NCI-H2196 treated with DMSO at 0.1 percent for 48 hours (cell line): ENCODE measurements at regions not wholly inside any gene's neighbourhood (a gene's known extent, or its start where the extent isn't known, plus 50 kb on each side); places are given as distances from the start of the nearest gene placed in this dataset.

Experiments used
- DNase-seq: peaks from one replicate; lab custom pipeline; 2025; ENCODE audit not compliant: unreplicated experiment; lab: John Stamatoyannopoulos, UW

GRCh38 chr18:76133873-76134272 is 361.2 kb downstream of the ZNF516 start:
- DNase-seq = no peak

DNA sequence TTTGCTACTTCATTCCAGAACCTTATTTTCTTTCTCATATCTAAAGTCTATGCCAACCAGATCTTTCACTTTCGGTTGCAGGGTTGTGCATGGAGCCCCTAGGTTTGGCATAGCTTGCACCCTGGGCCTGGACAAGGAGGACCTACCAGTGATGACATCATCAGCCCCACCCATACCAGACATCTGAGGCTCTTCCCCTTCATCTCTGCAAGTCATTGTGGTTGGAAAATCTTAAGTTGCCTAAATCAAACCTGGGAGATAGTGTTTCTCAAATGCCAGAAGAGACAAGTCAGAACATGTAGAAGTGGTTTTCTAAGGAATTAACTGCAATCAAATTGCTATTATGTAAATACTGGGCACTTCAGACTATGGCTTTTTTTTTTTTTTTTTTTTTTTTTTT is 363.3 kb downstream of the ZNF516 start:
- no peak for DNase-seq

GRCh38 chr18:76130845-76131244 is 364.2 kb downstream of the ZNF516 start:
- DNase-seq = no peak

DNA sequence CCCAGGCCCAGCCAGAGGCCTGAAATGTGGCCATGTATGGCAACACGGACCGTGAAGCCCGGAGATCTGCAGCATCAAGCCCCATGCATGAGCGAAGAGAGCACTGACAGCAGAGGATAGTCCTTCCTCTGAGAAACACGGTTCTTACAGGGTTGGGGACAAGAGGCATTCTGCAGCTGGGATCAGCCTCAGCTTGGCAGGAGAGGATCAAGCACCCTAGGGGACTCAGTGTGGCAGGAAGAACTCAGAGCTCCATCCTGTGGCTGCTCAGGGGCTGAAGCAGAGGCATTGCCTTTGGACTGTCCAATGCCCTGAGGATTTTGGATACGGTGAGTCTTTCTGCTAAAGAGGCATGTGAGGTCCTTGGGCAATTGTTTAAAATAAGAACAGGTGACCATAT is 368.7 kb downstream of the ZNF516 start:
- no peak for DNase-seq

- DNase-seq = no peak
Observed at GRCh38 chr18:76121011-76121410, 374.0 kb downstream of the ZNF516 start.

GRCh38 chr18:76115580-76115979 is 379.5 kb downstream of the ZNF516 start:
- DNase-seq = no peak

DNA sequence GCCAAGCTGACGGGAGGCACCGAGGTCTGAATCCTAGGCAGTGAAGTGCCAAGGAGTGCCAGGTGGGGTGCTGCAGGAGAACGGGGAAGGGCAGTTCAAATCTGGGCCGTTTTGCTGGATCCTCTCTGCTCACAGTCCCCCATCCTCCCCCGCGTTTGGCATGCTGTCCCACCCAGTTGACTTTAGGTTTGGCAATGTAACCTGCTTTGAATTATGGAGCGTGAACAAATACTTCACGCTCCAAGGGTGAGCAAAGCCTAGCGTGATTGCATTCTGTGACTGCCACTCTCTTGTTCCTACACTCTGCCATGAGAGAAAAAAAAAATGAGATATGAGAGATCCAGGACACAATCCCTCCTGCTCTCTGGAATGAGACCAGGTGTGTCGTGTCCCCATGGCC is 381.9 kb downstream of the ZNF516 start:
- DNase-seq = no peak

DNA sequence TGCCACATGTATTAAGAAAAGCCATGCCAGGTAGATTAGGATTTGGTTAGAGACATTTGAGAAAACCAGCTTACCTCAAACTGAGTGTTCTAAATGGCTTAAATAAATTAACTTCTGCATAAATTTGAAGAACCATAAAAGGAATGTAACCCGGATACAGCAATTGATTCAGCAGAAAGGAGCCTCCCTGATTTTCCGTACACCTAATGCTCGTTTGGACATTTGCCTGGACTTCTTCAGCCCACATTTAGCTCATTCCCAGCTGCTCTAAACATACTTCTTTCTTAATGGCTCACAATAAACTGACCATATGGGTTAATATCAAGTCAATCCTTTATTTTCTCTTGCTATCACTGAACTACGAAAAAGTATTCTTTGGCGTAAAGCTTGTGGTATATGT is 392.4 kb downstream of the ZNF516 start:
- no peak for DNase-seq

GRCh38 chr18:76102156-76102555 is 392.9 kb downstream of the ZNF516 start:
- DNase-seq = no peak

GRCh38 chr18:76099931-76100457 is 395.0 kb downstream of the ZNF516 start:
- DNase-seq = no peak

DNA sequence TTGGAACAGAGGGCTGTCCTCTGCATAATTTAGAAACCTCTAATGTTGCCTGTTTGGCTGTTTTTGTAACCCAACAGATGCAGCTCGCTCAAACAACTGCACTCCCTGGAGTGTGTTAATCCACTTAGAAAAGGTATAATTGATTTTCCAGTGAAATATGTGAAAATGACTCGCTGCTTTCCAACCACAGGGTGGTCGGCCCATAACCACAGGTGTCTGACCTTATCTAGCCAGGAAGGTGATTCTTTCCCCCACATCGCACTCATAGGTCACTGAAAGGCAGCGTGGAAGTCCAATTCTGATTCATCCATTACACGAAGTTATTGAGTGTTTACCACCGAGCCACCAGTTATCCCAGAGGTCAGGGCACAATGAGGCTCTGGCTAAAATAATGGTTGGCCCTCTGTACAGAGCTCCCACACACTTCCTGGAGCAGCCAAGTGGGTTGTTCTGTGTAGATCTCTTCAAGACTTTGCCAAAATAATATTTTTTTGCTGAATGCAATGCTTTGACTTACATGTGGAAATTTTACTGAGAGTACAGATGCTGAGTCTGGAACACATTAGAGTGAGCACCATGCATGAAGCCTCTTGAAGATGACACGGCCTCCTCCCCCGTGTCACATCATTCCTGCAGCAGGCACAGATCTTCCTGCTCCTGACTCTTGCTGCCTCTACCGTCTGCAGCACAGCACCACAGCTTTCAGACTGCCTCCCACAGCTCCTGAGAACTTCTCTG is 396.2 kb downstream of the ZNF516 start:
- no peak for DNase-seq

- no peak for DNase-seq
Observed at GRCh38 chr18:76081536-76081935, 413.5 kb downstream of the ZNF516 start.

- no peak for DNase-seq
Observed at GRCh38 chr18:76080430-76080829, 414.6 kb downstream of the ZNF516 start.

GRCh38 chr18:76075777-76076176 is 419.3 kb downstream of the ZNF516 start:
- DNase-seq = no peak

DNA sequence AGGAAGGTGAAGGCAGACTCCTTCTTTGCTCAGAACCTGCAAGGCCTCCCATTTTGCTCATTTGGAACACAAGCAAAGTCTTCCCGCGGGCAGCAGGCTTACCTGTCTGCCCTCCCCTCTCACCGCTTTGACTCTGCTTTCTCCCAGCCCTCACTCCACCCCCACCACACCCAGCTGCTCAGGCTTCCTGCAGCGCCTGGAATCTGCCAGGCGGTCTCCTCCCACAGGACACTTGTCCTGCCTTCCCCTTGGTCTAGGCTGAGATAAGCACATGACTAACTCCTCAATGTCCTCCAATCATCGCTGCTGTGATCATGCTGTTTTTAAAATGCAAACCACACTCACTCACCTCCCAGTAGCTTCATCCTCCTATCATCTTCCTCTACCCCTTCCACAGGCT is 430.0 kb downstream of the ZNF516 start:
- no peak for DNase-seq

- DNase-seq = no peak
Observed at GRCh38 chr18:76058146-76058545, 436.9 kb downstream of the ZNF516 start.

GRCh38 chr18:76057386-76057785 is 437.7 kb downstream of the ZNF516 start:
- DNase-seq = no peak

DNA sequence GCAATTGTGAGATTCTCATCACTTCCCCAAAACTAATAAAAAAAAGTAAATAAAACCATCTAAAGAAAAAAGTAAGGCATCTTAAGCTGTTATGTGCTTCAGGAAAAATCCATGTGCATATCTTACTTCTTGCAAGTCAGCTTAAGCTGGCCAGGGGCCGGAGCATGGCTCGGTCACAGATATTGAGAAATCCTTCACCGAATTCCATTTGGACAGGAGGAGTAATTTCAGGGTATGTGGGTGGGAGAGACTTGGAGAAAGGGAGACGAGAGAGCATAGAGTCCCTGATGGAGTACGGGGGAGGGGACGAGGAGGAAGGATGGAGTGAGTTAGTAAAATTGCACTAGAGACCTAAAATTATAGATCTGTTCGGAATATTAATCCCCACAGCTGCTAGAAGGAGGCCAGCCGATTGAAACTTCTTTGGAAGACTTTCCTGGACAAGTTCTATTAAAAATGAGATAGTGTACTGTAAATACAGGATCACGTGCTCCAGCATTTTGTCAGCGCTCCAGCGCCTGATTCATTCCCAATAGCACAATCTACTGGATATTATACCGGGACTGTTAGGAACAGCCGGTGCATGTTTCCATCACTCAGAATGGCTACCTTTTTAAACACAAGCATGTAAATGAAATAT is 438.5 kb downstream of the ZNF516 start:
- DNase-seq = no peak

GRCh38 chr18:76055578-76055977 is 439.5 kb downstream of the ZNF516 start:
- no peak for DNase-seq

- DNase-seq = no peak
Observed at GRCh38 chr18:76055025-76055424, 440.0 kb downstream of the ZNF516 start.

- DNase-seq = no peak
Observed at GRCh38 chr18:76054156-76054555, 440.9 kb downstream of the ZNF516 start.

DNA sequence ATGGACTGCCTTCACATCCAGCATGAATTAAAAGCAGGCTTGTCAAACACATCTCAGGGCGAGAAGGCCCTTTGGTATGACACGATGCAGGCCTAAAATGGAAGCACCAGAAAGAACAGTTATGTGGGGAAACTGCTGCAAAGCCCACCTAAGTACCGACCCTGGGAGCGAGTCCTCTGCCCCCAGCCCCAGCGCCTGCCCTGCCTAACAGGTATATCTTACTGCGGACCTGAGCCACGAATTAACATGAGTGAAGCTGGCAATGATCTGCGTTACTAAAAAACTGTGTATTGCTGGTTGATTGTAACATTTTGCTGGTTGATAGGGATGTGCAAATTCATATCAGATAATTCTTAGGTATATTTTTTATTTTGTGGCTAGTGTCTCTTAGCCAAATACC is 441.5 kb downstream of the ZNF516 start:
- no peak for DNase-seq

DNA sequence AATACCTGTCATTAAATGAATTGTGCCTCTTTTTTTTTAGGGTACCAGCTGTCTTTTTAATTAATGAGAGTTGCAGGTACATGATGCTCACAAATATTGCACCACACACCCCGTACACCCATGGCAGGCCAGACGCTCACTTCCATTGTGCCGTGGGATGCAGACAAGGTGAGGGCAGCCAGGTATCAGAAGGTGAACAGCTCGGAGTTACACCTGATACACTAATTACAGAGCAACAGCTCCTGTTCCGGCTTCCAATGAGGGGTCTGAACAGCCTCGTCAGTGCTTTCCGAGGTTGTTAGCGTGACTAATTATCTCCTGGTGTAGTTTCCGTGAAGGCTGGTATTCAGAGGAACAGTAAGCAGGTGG is 442.8 kb downstream of the ZNF516 start:
- DNase-seq = no peak
